WTC11 (cell line): ENCODE measurements at regions not wholly inside any gene's neighbourhood (a gene's known extent, or its start where the extent isn't known, plus 50 kb on each side); places are given as distances from the start of the nearest gene placed in this dataset.
"Not testable (repeated sequence)": the region's sequence is repeated elsewhere in the genome, so short reads cannot be mapped to it uniquely, and the experiment has no call there.

ENCODE experiments used
- ATAC-seq: fragments of 200-7000 bp; cut with Tn5 transposase; 2 replicates; pipeline ENCODE4 v1.10.0; 2021; ENCODE audit warnings: mild to moderate bottlenecking, moderate library complexity
- CTCF ChIA-PET: fragments of 300-600 bp; sonication (Branson Sonifier 250); formaldehyde crosslinking; loops from one replicate; lab custom pipeline; 2021; ENCODE audit warnings: antibody characterized with exemption; lab: Charles Lee
- POLR2A ChIA-PET: fragments of 350-600 bp; sonication (Branson Sonifier 250); formaldehyde crosslinking; loops from one replicate; lab custom pipeline; 2021; ENCODE audit warnings: antibody characterized with exemption; lab: Charles Lee
- DNase-seq: peaks from one replicate; pipeline ENCODE4 v3.0.0; 2021; ENCODE audit warnings: low spot score
- H3K27ac Mint-ChIP-seq: 2 replicates; pipeline ENCODE4 v1.8.0; 2021; ENCODE audit warnings: mixed read lengths
- H3K27me3 Mint-ChIP-seq: 2 replicates; pipeline ENCODE4 v1.8.0; 2021; ENCODE audit warnings: low read depth, mild to moderate bottlenecking, moderate library complexity, mixed read lengths
- H3K36me3 Mint-ChIP-seq: 2 replicates; pipeline ENCODE4 v1.8.0; 2021; ENCODE audit warnings: mixed read lengths
- H3K4me1 Mint-ChIP-seq: 2 replicates; pipeline ENCODE4 v1.8.0; 2022; ENCODE audit warnings: mixed read lengths
- H3K4me3 Mint-ChIP-seq: 2 replicates; pipeline ENCODE4 v1.8.0; 2021; ENCODE audit warnings: mild to moderate bottlenecking, moderate library complexity, mixed read lengths
- H3K9me3 Mint-ChIP-seq: 2 replicates; pipeline ENCODE4 v1.8.0; 2021; ENCODE audit warnings: mixed read lengths
- FOXP1 ChIP-seq: sonication (generic); formaldehyde crosslinking; IDR thresholded peaks from 2 replicates; pipeline ENCODE4 v1.8.0; 2022; ENCODE audit warnings: missing genetic modification reagents, mild to moderate bottlenecking, moderate library complexity, borderline replicate concordance
- TF ChIP-seq, protein P1 (sequence below): sonication (generic); formaldehyde crosslinking; IDR thresholded peaks from 2 replicates; pipeline ENCODE4 v1.8.0; 2023; ENCODE audit warnings: mild to moderate bottlenecking, missing genetic modification reagents

DNA sequence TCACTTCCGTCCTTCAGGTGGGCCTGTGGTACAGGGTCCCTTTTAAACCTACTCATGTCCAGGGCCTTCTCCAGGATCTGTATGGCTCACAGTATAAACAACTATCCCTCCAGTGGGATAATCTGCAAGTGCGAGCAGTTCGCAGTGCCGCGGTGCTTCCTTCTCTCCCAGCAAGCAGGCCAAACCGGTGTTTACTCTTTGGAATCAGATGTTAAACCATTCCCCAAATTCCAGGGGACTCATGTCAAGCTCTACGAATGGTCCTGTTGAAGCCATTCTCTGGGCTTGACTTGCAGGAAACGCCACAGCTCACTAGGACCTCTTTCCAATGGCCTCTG is 59.6 kb downstream of the OR11H12 start (continued):
- TF ChIP-seq, protein P1, sequence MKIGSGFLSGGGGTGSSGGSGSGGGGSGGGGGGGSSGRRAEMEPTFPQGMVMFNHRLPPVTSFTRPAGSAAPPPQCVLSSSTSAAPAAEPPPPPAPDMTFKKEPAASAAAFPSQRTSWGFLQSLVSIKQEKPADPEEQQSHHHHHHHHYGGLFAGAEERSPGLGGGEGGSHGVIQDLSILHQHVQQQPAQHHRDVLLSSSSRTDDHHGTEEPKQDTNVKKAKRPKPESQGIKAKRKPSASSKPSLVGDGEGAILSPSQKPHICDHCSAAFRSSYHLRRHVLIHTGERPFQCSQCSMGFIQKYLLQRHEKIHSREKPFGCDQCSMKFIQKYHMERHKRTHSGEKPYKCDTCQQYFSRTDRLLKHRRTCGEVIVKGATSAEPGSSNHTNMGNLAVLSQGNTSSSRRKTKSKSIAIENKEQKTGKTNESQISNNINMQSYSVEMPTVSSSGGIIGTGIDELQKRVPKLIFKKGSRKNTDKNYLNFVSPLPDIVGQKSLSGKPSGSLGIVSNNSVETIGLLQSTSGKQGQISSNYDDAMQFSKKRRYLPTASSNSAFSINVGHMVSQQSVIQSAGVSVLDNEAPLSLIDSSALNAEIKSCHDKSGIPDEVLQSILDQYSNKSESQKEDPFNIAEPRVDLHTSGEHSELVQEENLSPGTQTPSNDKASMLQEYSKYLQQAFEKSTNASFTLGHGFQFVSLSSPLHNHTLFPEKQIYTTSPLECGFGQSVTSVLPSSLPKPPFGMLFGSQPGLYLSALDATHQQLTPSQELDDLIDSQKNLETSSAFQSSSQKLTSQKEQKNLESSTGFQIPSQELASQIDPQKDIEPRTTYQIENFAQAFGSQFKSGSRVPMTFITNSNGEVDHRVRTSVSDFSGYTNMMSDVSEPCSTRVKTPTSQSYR (CRISPR knock-in tag): no peak

DNA sequence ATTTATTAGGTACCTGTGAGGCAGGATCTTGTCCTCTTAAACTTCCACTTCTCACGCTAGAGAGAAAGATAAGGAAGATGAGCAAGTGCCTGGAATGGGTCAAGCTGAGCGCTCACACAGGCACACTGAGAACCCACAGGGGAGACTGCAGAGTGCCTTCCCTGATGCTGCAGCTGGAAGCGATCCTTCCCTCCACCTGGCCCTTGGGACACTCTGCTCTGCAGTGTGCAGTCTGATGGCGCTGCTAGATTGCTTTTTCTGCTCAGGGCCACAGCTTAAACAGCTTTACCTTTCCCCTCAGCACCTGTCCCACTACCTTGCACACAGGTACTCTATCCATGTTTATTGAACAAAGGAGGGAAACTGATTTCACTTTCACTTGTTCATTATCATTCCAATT is 66.9 kb downstream of the OR11H12 start:
- Mint-ChIP-seq H3K36me3 (peaks cover 66% of the 10 kb centered on the region), H3K27me3 (peaks cover 19% of the 10 kb centered on the region), H3K9me3 (peaks cover 71% of the 10 kb centered on the region)
- DNase-seq, H3K27ac Mint-ChIP-seq, POLR2A ChIA-PET, CTCF ChIA-PET, H3K4me3 Mint-ChIP-seq, H3K4me1 Mint-ChIP-seq, ATAC-seq: not testable (repeated sequence)

GRCh38 chr14:18688346-18688745 is 87.4 kb downstream of the OR11H12 start:
- no peaks in the 10 kb centered on the region for H3K4me1 Mint-ChIP-seq
- H3K9me3 Mint-ChIP-seq: peaks cover 61% of the 10 kb centered on the region
- peaks cover 56% of the 10 kb centered on the region for H3K36me3 Mint-ChIP-seq

More at GRCh38 chr14:18688346-18688745, 87.4 kb downstream of the OR11H12 start:
- ATAC-seq: no peak
- DNase-seq: no peak
- CTCF ChIA-PET: no interaction called here
- Mint-ChIP-seq H3K27ac (no peak overlapping the region), H3K4me3 (no peak overlapping the region), H3K27me3 (peaks cover 15% of the 10 kb centered on the region)
- POLR2A ChIA-PET: no interaction called here
- TF ChIP-seq FOXP1 (CRISPR knock-in tag): no peak
